ENCODE measurements at regions not wholly inside any gene's neighbourhood (a gene's known extent, or its start where the extent isn't known, plus 50 kb on each side); places are given as distances from the start of the nearest gene placed in this dataset.

DNA sequence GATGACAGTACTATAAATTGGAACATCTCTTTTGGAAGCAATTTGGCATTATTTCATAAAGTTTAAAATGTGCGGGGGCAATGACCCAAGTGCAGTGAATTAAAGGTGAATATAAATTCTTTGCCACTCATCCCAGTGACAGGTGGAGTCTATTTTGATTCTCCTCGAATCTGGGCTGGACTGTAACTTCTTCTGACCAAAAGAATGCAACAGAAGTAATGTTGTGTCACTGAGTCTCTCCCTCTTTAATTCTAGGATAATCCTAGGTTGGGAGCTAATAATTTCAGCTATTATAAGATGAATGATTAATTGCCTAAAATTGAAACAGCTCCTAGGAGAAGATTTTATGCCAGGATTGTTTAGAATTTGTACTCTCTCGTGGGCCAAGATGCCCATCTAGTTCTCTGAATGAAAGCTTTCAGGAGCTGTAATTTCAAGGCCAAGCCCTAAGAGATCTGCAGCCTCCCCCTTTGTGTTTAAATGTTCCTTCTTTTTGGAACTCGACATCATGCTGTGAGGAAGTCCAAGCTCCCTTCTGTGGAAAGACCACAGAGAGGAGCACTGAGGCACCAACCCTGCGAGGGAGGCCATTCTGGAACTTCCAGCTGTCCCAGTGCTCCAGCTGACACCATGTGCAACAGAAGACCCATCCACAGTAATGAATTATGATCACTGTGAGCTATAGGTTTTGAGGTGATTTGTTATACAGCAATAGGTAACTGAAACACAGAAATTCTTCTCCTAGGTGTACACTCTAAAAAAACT, 208.1 kb downstream of the COPRS start (continued):
- TF ChIP-seq, protein P1, sequence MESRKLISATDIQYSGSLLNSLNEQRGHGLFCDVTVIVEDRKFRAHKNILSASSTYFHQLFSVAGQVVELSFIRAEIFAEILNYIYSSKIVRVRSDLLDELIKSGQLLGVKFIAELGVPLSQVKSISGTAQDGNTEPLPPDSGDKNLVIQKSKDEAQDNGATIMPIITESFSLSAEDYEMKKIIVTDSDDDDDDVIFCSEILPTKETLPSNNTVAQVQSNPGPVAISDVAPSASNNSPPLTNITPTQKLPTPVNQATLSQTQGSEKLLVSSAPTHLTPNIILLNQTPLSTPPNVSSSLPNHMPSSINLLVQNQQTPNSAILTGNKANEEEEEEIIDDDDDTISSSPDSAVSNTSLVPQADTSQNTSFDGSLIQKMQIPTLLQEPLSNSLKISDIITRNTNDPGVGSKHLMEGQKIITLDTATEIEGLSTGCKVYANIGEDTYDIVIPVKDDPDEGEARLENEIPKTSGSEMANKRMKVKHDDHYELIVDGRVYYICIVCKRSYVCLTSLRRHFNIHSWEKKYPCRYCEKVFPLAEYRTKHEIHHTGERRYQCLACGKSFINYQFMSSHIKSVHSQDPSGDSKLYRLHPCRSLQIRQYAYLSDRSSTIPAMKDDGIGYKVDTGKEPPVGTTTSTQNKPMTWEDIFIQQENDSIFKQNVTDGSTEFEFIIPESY (IDR thresholded peaks at IDR 0.05), result no peak
- no peak for TF ChIP-seq RXRA (IDR thresholded peaks at IDR 0.05)

GRCh38 chr17:31649302-31649701, 209.7 kb downstream of the COPRS start:
- no peak overlapping the region for H3K9ac ChIP-seq (ENCODE audit: low read depth in 1 of 2, low read length in 2 of 2)
- H3K36me3 ChIP-seq (ENCODE audit: control insufficient read depth in 4 of 4, insufficient read depth in 3 of 4, low read depth in 1 of 4, low read length in 3 of 4), result no peaks in the 10 kb centered on the region
- H3K27me3 ChIP-seq (ENCODE audit: control insufficient read depth in 4 of 4, insufficient read depth in 4 of 4, low read length in 3 of 4), result no peaks in the 10 kb centered on the region
- DNase-seq (ENCODE audit: low spot score), result no peak
- 96% methylated on average over 3 of the region's 3 CpGs for WGBS
- TF ChIP-seq HNF4A (conservative IDR thresholded peaks at IDR 0.05) (no peak), JUND (IDR thresholded peaks at IDR 0.05) (no peak), RAD21 (IDR thresholded peaks at IDR 0.05) (no peak), YY1 (IDR thresholded peaks at IDR 0.05) (no peak), GABPA (IDR thresholded peaks at IDR 0.05 in 1 of 2, conservative IDR thresholded peaks at IDR 0.05 in 1 of 2) (no peak), HNF4G (IDR thresholded peaks at IDR 0.05) (no peak), CTCF (IDR thresholded peaks at IDR 0.05; ENCODE audit: low read depth, low read length, missing input control) (no peak), NR2F2 (IDR thresholded peaks at IDR 0.05) (no peak), MAX (IDR thresholded peaks at IDR 0.05) (no peak), TAF1 (conservative IDR thresholded peaks at IDR 0.05) (no peak), FOXA1 (IDR thresholded peaks at IDR 0.05) (no peak), EGR1 (IDR thresholded peaks at IDR 0.05; ENCODE audit: low read depth in 2 of 2) (no peak), RXRA (IDR thresholded peaks at IDR 0.05) (no peak), ATF3 (IDR thresholded peaks at IDR 0.05) (no peak), REST (IDR thresholded peaks at IDR 0.05) (no peak)
- TF ChIP-seq, protein P1 (IDR thresholded peaks at IDR 0.05), result no peak
- no peaks in the 10 kb centered on the region for H3K4me1 ChIP-seq (ENCODE audit: control insufficient read depth in 4 of 4, insufficient read depth in 4 of 4, low read length in 3 of 4)
- H3K9me3 ChIP-seq (ENCODE audit: control insufficient read depth in 4 of 4, low read length in 3 of 4), result no peaks in the 10 kb centered on the region
- H3K27ac ChIP-seq (ENCODE audit: low read depth in 1 of 2, low read length in 2 of 2), result no peak overlapping the region
- no peak overlapping the region for H3K4me3 ChIP-seq (ENCODE audit: low read depth in 1 of 3, low read length in 3 of 3)

Data from liver (tissue), 8 donors.